HFF-Myc (cell line): ENCODE measurements at regions not wholly inside any gene's neighbourhood (a gene's known extent, or its start where the extent isn't known, plus 50 kb on each side); places are given as distances from the start of the nearest gene placed in this dataset.

Experiments
- DNase-seq: peaks from one replicate; pipeline ENCODE4 v3.0.0-alpha.2; 2011; ENCODE audit warnings: low read depth; ENCODE audit errors: extremely low read depth
- H3K4me3 ChIP-seq: replicated peaks from 2 replicates; pipeline ENCODE4 v1.5.1; 2011; ENCODE audit warnings: low read depth, mild to moderate bottlenecking, control low read depth, low read length
- TF ChIP-seq, protein P1 (sequence below): IDR thresholded peaks from 2 replicates; pipeline ENCODE4 v1.5.1; 2012; ENCODE audit warnings: mild to moderate bottlenecking, low read depth, low read length, control low read depth; ENCODE audit errors: missing control alignments

DNA sequence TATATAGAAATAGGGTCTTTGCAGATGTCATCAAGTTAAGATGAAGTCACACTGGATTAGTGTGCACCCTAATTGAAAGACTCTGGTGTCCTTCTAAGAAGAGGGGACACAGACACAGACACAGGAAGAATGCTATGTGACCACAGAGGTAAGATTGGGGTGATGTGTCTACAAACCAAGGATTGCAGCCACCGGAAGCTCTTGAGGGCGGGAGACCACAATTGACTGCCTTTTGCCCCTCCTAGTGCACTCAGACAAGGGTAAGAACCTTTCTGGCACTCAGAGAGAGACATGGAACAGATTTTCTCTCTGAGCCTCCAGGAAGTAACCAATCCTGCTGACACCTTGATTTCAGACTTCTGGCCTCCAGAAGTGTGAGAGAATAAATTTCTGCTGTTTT, 51.2 kb upstream of the ARAP3 start:
- no peak overlapping the region for H3K4me3 ChIP-seq
- TF ChIP-seq, protein P1, sequence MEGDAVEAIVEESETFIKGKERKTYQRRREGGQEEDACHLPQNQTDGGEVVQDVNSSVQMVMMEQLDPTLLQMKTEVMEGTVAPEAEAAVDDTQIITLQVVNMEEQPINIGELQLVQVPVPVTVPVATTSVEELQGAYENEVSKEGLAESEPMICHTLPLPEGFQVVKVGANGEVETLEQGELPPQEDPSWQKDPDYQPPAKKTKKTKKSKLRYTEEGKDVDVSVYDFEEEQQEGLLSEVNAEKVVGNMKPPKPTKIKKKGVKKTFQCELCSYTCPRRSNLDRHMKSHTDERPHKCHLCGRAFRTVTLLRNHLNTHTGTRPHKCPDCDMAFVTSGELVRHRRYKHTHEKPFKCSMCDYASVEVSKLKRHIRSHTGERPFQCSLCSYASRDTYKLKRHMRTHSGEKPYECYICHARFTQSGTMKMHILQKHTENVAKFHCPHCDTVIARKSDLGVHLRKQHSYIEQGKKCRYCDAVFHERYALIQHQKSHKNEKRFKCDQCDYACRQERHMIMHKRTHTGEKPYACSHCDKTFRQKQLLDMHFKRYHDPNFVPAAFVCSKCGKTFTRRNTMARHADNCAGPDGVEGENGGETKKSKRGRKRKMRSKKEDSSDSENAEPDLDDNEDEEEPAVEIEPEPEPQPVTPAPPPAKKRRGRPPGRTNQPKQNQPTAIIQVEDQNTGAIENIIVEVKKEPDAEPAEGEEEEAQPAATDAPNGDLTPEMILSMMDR = no peak
- no peak for DNase-seq

DNA sequence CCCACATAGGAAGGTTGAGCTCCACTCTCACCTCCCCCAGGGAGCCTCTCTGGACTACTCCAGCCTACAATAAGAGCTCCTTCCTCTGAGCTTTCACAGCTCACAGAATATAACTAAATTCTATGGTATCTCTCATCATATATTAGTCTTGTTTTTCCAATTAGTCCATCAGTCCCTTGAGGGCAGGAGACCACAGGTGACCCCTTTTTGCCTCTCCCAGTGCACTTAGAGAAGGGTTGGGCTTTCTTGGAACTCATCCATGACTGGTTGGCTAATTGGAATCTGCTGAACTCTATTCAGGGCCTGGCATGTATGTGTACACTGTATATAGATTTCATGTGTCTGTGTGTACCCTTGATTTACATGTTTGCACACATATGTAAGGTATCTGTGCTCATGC, 50.4 kb upstream of the ARAP3 start:
- TF ChIP-seq, protein P1 = no peak
- DNase-seq = no peak
- H3K4me3 ChIP-seq = no peak overlapping the region
